NB4 (cell line): ENCODE measurements at regions not wholly inside any gene's neighbourhood (a gene's known extent, or its start where the extent isn't known, plus 50 kb on each side); places are given as distances from the start of the nearest gene placed in this dataset.
A peak's percentile ranks its signal among the peaks of the same experiment; 100 is the strongest.

ENCODE experiments used
- DNase-seq: peaks from one replicate; pipeline ENCODE4 v3.0.0; 2010; ENCODE audit warnings: low read depth
- H3K4me3 ChIP-seq: one replicate; pipeline ENCODE4 v1.5.1; 2011; ENCODE audit warnings: mild to moderate bottlenecking, low read depth, low read length, moderate library complexity
- CTCF ChIP-seq: IDR thresholded peaks from one replicate; pipeline ENCODE4 v1.5.1; 2012; ENCODE audit warnings: low read depth, low read length
- MYC ChIP-seq: IDR thresholded peaks from 2 replicates; pipeline ENCODE4 v1.6.1; 2011; ENCODE audit warnings: low read depth, low read length
- POLR2A ChIP-seq: IDR thresholded peaks from 2 replicates; pipeline ENCODE4 v1.6.1; 2011; ENCODE audit warnings: mild to moderate bottlenecking; ENCODE audit not compliant: insufficient read length; ENCODE audit errors: extremely low read depth
- TF ChIP-seq, protein P1 (sequence below): IDR thresholded peaks from 2 replicates; pipeline ENCODE4 v1.6.1; 2011; ENCODE audit warnings: low read depth, low read length

DNA sequence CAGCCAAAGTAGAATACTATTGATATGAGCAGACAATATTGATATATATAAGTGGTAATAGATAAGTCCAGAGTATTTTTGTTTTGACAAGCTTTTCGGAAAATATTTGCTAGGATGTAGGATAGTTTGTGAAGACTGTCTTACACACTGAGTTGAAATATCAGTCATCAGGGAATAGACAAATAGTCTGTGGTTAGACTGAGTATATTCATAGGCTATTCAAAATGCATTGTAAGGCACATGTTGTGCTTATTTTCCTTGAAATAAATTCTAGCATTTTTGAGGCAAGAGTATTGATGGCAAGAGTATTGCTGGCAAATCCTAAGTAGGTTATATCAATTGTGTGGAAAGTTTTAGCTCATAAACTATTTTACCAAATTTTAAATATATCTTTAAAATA, 201.1 kb downstream of the LRIG3 start:
- DNase-seq, result no peak
- no peak for TF ChIP-seq POLR2A
- no peak overlapping the region for H3K4me3 ChIP-seq

- no peak for TF ChIP-seq CTCF
- no peak for TF ChIP-seq MYC
- TF ChIP-seq, protein P1, sequence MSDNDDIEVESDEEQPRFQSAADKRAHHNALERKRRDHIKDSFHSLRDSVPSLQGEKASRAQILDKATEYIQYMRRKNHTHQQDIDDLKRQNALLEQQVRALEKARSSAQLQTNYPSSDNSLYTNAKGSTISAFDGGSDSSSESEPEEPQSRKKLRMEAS, result no peak
- no peak for TF ChIP-seq POLR2A
- H3K4me3 ChIP-seq, result no peak overlapping the region
- DNase-seq, result no peak
Measured at GRCh38 chr12:58720421-58720820, 199.9 kb downstream of the LRIG3 start.

GRCh38 chr12:58725400-58726105, 194.8 kb downstream of the LRIG3 start:
- no peak overlapping the region for H3K4me3 ChIP-seq
- no peak for TF ChIP-seq POLR2A
- TF ChIP-seq, protein P1, result no peak
- TF ChIP-seq MYC, result no peak
- TF ChIP-seq CTCF, result no peak

DNA sequence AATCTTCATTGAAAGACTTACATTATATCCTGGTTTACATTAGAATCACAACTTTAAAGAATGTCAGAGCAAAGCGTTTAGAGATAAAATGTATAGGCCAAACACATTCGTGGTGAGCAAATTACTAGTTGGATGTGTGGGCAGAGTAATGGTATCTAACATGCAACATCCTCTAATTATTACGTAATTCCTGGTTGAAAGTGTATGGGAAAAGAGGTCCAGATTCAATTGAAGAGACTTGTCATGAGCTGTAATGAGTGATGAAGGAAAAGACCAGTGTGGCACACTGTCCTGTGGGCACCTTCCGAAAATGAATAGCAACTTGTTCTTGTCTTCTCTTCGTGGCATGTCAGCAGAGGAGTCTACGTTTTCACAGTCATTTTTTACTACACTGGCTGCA, 192.8 kb downstream of the LRIG3 start:
- DNase-seq, result peak; percentile 28
- no peak overlapping the region for H3K4me3 ChIP-seq
- TF ChIP-seq MYC (no peak), POLR2A (no peak), CTCF (no peak)
- TF ChIP-seq, protein P1, result no peak

More at GRCh38 chr12:58725400-58726105, 194.8 kb downstream of the LRIG3 start:
- DNase-seq, result no peak

DNA sequence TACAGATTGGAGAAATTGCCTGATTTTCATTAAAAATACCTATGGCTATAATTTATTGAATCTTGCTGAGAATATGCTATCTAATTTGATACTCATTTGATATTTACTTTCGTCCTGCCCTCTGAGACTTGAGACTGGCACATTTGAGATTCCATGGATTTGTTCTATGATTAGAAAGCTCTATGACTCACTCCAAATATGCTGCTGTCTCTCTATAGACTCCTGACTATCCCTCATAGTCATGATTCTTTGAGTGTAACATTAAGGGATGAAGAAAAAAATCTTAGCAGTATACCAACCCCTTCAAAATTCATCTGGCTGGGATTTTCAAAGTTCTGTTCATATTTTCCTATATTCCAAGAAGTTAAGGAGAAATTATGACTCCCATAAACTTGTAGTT, 191.9 kb downstream of the LRIG3 start:
- TF ChIP-seq, protein P1, result no peak
- no peak for TF ChIP-seq POLR2A
- TF ChIP-seq CTCF, result no peak
- no peak for TF ChIP-seq MYC
- H3K4me3 ChIP-seq, result no peak overlapping the region
- no peak for DNase-seq

DNA sequence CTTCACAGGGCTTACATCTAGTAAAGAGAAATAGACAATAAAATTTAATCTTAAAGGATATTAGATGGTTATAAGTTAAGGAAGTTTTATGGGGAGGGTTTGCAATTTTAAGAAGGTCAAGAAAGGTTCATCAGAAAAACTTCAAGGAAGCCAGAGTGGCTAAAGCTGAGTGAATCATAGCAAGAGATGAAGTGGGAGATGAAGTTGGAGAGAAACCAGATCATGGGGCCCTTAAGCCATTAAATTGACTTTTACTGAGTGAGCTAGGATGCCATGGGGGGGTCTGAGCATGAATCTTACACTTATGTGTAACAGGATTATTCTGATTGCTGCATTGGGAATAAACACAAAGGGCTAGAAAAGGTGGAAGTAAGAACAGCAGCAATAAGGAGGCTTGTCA, 189.2 kb downstream of the LRIG3 start:
- H3K4me3 ChIP-seq, result no peak overlapping the region
- TF ChIP-seq POLR2A (no peak), MYC (no peak), CTCF (no peak)
- TF ChIP-seq, protein P1, result no peak
- DNase-seq, result no peak
